ENCODE measurements at regions not wholly inside any gene's neighbourhood (a gene's known extent, or its start where the extent isn't known, plus 50 kb on each side); places are given as distances from the start of the nearest gene placed in this dataset.

- TF ChIP-seq, protein P1, sequence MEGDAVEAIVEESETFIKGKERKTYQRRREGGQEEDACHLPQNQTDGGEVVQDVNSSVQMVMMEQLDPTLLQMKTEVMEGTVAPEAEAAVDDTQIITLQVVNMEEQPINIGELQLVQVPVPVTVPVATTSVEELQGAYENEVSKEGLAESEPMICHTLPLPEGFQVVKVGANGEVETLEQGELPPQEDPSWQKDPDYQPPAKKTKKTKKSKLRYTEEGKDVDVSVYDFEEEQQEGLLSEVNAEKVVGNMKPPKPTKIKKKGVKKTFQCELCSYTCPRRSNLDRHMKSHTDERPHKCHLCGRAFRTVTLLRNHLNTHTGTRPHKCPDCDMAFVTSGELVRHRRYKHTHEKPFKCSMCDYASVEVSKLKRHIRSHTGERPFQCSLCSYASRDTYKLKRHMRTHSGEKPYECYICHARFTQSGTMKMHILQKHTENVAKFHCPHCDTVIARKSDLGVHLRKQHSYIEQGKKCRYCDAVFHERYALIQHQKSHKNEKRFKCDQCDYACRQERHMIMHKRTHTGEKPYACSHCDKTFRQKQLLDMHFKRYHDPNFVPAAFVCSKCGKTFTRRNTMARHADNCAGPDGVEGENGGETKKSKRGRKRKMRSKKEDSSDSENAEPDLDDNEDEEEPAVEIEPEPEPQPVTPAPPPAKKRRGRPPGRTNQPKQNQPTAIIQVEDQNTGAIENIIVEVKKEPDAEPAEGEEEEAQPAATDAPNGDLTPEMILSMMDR (conservative IDR thresholded peaks at IDR 0.05; ENCODE audit: low read length) = no peak
- no peak for TF ChIP-seq EZH2phosphoT487 (IDR thresholded peaks at IDR 0.05; ENCODE audit: borderline replicate concordance)
Observed at GRCh38 chr12:78721906-78722305, 142.7 kb upstream of the SYT1 start.

Data from Loucy (cell line).